HEK293 (cell line): ENCODE measurements at regions not wholly inside any gene's neighbourhood (a gene's known extent, or its start where the extent isn't known, plus 50 kb on each side); places are given as distances from the start of the nearest gene placed in this dataset.

Experiments used
- CTCF ChIA-PET: fragments of 350-600 bp; formaldehyde crosslinking; extraction: SDS; loops from one replicate; lab custom pipeline; 2021; ENCODE audit warnings: antibody characterized with exemption; lab: Yijun Ruan, JAX
- POLR2A ChIA-PET: fragments of 300-600 bp; formaldehyde crosslinking; extraction: SDS; loops from one replicate; lab custom pipeline; 2020; ENCODE audit warnings: antibody characterized with exemption, inconsistent platforms; lab: Yijun Ruan, JAX
- H3K27ac ChIP-seq: fragments of 200-500 bp; sonication (Bioruptor generic); 2 replicates; pipeline ENCODE4 v1.5.1; 2014; ENCODE audit warnings: low read depth, low read length, control low read depth, inconsistent platforms; ENCODE audit errors: extremely low read depth
- H3K36me3 ChIP-seq, 2 experiments: fragments of 200-500 bp in 1 of 2; sonication (Bioruptor generic) in 1 of 2; 1 replicate in 1 of 2; 2 replicates in 1 of 2; pipeline ENCODE4 v1.5.1; 2014 to 2017; ENCODE audit warnings: inconsistent platforms in 2 of 2, low read length in 2 of 2; ENCODE audit not compliant: control insufficient read depth in 2 of 2, insufficient read depth in 1 of 2
- H3K4me1 ChIP-seq: fragments of 200-500 bp; sonication (Bioruptor generic); 2 replicates; pipeline ENCODE4 v1.5.1; 2014; ENCODE audit warnings: mild to moderate bottlenecking, low read length, inconsistent platforms; ENCODE audit not compliant: control insufficient read depth, insufficient read depth
- H3K4me3 ChIP-seq: 2 replicates; pipeline ENCODE4 v1.5.1; 2011; ENCODE audit warnings: low read depth, mild to moderate bottlenecking, control low read depth, low read length, moderate library complexity
- H3K9me3 ChIP-seq: fragments of 200-500 bp; sonication (Bioruptor generic); 2 replicates; pipeline ENCODE4 v1.5.1; 2014; ENCODE audit warnings: low read depth, low read length, inconsistent platforms; ENCODE audit not compliant: control insufficient read depth, insufficient read depth
- EGR2 ChIP-seq: fragments of 450-650 bp; formaldehyde crosslinking; IDR thresholded peaks from 2 replicates; pipeline ENCODE4 v1.5.1; 2016; ENCODE audit warnings: low read depth, missing biosample characterization, missing genetic modification characterization
- HOXA7 ChIP-seq: sonication (generic); formaldehyde crosslinking; IDR thresholded peaks from 2 replicates; pipeline ENCODE4 v1.8.1; 2022; ENCODE audit warnings: missing genetic modification reagents, borderline replicate concordance
- KLF7 ChIP-seq: fragments of 450-650 bp; formaldehyde crosslinking; IDR thresholded peaks from 2 replicates; pipeline ENCODE4 v1.5.1; 2016; ENCODE audit warnings: missing biosample characterization, missing genetic modification characterization, borderline replicate concordance
- RBAK ChIP-seq: fragments of 450-650 bp; formaldehyde crosslinking; IDR thresholded peaks from 2 replicates; pipeline ENCODE4 v1.5.1; 2016; ENCODE audit warnings: missing biosample characterization, missing genetic modification characterization
- SCRT2 ChIP-seq: fragments of 450-650 bp; formaldehyde crosslinking; IDR thresholded peaks from 2 replicates; pipeline ENCODE4 v1.5.1; 2016; ENCODE audit warnings: missing biosample characterization, missing genetic modification characterization
- ZBTB11 ChIP-seq: fragments of 450-650 bp; formaldehyde crosslinking; conservative IDR thresholded peaks from 2 replicates; pipeline ENCODE4 v1.5.1; 2016; ENCODE audit warnings: low read depth, missing biosample characterization, missing genetic modification characterization
- ZBTB6 ChIP-seq: fragments of 450-650 bp; formaldehyde crosslinking; IDR thresholded peaks from 2 replicates; pipeline ENCODE4 v1.5.1; 2017; ENCODE audit warnings: missing biosample characterization, missing genetic modification characterization
- ZBTB7A ChIP-seq: fragments of 450-650 bp; formaldehyde crosslinking; IDR thresholded peaks from 2 replicates; pipeline ENCODE4 v1.5.1; 2016; ENCODE audit warnings: low read depth, missing biosample characterization, missing genetic modification characterization
- ZIC2 ChIP-seq: fragments of 450-650 bp; formaldehyde crosslinking; IDR thresholded peaks from 2 replicates; pipeline ENCODE4 v1.5.1; 2016; ENCODE audit warnings: missing biosample characterization, missing genetic modification characterization
- ZNF184 ChIP-seq: fragments of 450-650 bp; IDR thresholded peaks from 2 replicates; pipeline ENCODE4 v1.5.1; 2018; ENCODE audit warnings: missing biosample characterization, mild to moderate bottlenecking, missing genetic modification characterization
- ZNF23 ChIP-seq: fragments of 450-650 bp; formaldehyde crosslinking; IDR thresholded peaks from 2 replicates; pipeline ENCODE4 v1.5.1; 2016; ENCODE audit warnings: missing biosample characterization, missing genetic modification characterization, borderline replicate concordance
- ZNF24 ChIP-seq: fragments of 450-650 bp; formaldehyde crosslinking; IDR thresholded peaks from 2 replicates; pipeline ENCODE4 v1.5.1; 2016; ENCODE audit warnings: missing biosample characterization, missing genetic modification characterization
- ZNF311 ChIP-seq: fragments of 450-650 bp; formaldehyde crosslinking; IDR thresholded peaks from 2 replicates; pipeline ENCODE4 v1.5.1; 2017; ENCODE audit warnings: missing biosample characterization, missing genetic modification characterization, borderline replicate concordance
- ZNF362 ChIP-seq: fragments of 450-650 bp; formaldehyde crosslinking; IDR thresholded peaks from 2 replicates; pipeline ENCODE4 v1.5.1; 2016; ENCODE audit warnings: missing biosample characterization, missing genetic modification characterization
- ZNF426 ChIP-seq: fragments of 450-650 bp; formaldehyde crosslinking; IDR thresholded peaks from 2 replicates; pipeline ENCODE4 v1.5.1; 2017; ENCODE audit warnings: missing biosample characterization, missing genetic modification characterization, mild to moderate bottlenecking, inconsistent platforms, moderate library complexity
- ZNF48 ChIP-seq: fragments of 450-650 bp; formaldehyde crosslinking; IDR thresholded peaks from 2 replicates; pipeline ENCODE4 v1.5.1; 2016; ENCODE audit warnings: missing biosample characterization, missing genetic modification characterization
- ZNF510 ChIP-seq: fragments of 450-650 bp; formaldehyde crosslinking; IDR thresholded peaks from 2 replicates; pipeline ENCODE4 v1.5.1; 2018; ENCODE audit warnings: mild to moderate bottlenecking, missing genetic modification characterization, missing biosample characterization; ENCODE audit not compliant: insufficient replicate concordance
- ZNF529 ChIP-seq: fragments of 450-650 bp; formaldehyde crosslinking; IDR thresholded peaks from 2 replicates; pipeline ENCODE4 v1.5.1; 2017; ENCODE audit warnings: missing genetic modification characterization, missing biosample characterization; ENCODE audit not compliant: insufficient replicate concordance
- ZNF571 ChIP-seq: fragments of 450-650 bp; formaldehyde crosslinking; IDR thresholded peaks from 2 replicates; pipeline ENCODE4 v1.5.0; 2017; ENCODE audit warnings: missing biosample characterization, missing genetic modification characterization
- ZNF610 ChIP-seq: fragments of 450-650 bp; formaldehyde crosslinking; IDR thresholded peaks from 2 replicates; pipeline ENCODE4 v1.5.1; 2016; ENCODE audit warnings: missing biosample characterization, missing genetic modification characterization, borderline replicate concordance
- ZNF623 ChIP-seq: fragments of 450-650 bp; formaldehyde crosslinking; IDR thresholded peaks from 2 replicates; pipeline ENCODE4 v1.5.1; 2016; ENCODE audit warnings: missing biosample characterization, missing genetic modification characterization
- ZNF629 ChIP-seq: fragments of 450-650 bp; formaldehyde crosslinking; IDR thresholded peaks from 2 replicates; pipeline ENCODE4 v1.5.1; 2017; ENCODE audit warnings: missing biosample characterization, missing genetic modification characterization
- ZNF639 ChIP-seq: fragments of 450-650 bp; formaldehyde crosslinking; IDR thresholded peaks from 2 replicates; pipeline ENCODE4 v1.5.1; 2016; ENCODE audit warnings: missing biosample characterization, missing genetic modification characterization
- ZNF701 ChIP-seq: fragments of 450-650 bp; formaldehyde crosslinking; IDR thresholded peaks from 2 replicates; pipeline ENCODE4 v1.5.1; 2016; ENCODE audit warnings: missing biosample characterization, missing genetic modification characterization
- ZNF785 ChIP-seq: fragments of 450-650 bp; formaldehyde crosslinking; IDR thresholded peaks from 2 replicates; pipeline ENCODE4 v1.5.1; 2016; ENCODE audit warnings: missing biosample characterization, missing genetic modification characterization
- ZSCAN16 ChIP-seq: fragments of 450-650 bp; formaldehyde crosslinking; IDR thresholded peaks from 2 replicates; pipeline ENCODE4 v1.5.1; 2016; ENCODE audit warnings: missing biosample characterization, missing genetic modification characterization
- ZSCAN23 ChIP-seq: fragments of 450-650 bp; formaldehyde crosslinking; IDR thresholded peaks from 2 replicates; pipeline ENCODE4 v1.5.1; 2016; ENCODE audit warnings: missing biosample characterization, missing genetic modification characterization

- TF ChIP-seq RBAK (tag by site-specific recombination) (no peak), ZNF48 (no peak), ZNF629 (tag by site-specific recombination) (no peak), ZNF785 (no peak), ZNF701 (tag by site-specific recombination) (no peak), ZNF24 (tag by site-specific recombination) (no peak), ZSCAN16 (tag by site-specific recombination) (no peak), ZNF623 (tag by site-specific recombination) (no peak), ZIC2 (tag by site-specific recombination) (no peak), ZNF529 (tag by site-specific recombination) (no peak), ZNF510 (tag by site-specific recombination) (no peak), ZBTB7A (no peak), ZNF311 (tag by site-specific recombination) (no peak), HOXA7 (CRISPR knock-in tag) (no peak), ZNF610 (no peak), ZBTB11 (tag by site-specific recombination) (no peak), ZNF362 (tag by site-specific recombination) (no peak)
- no peak overlapping the region for H3K4me3 ChIP-seq
- ChIA-PET POLR2A (no interaction called here), CTCF (no interaction called here)
- H3K4me1 ChIP-seq = peaks cover 2% of the 10 kb centered on the region
- H3K27ac ChIP-seq = no peak overlapping the region
- no peaks in the 10 kb centered on the region for H3K9me3 ChIP-seq
- no peaks in the 10 kb centered on the region for H3K36me3 ChIP-seq
Measured at GRCh38 chr13:109883181-109884180, 97.1 kb upstream of the IRS2 start.

- H3K36me3 ChIP-seq = no peaks in the 10 kb centered on the region
- CTCF ChIA-PET = no interaction called here
- no peak overlapping the region for H3K4me3 ChIP-seq
- peaks cover 2% of the 10 kb centered on the region for H3K4me1 ChIP-seq
- H3K9me3 ChIP-seq = no peaks in the 10 kb centered on the region
- no peak overlapping the region for H3K27ac ChIP-seq
- POLR2A ChIA-PET = no interaction called here
- TF ChIP-seq EGR2 (tag by site-specific recombination) = no peak
- TF ChIP-seq SCRT2 (tag by site-specific recombination) = no peak
- no peak for TF ChIP-seq ZNF701 (tag by site-specific recombination)
- no peak for TF ChIP-seq ZNF639 (tag by site-specific recombination)
- no peak for TF ChIP-seq ZNF184 (tag by site-specific recombination)
- TF ChIP-seq KLF7 (tag by site-specific recombination) = no peak
- no peak for TF ChIP-seq ZSCAN23 (tag by site-specific recombination)
- no peak for TF ChIP-seq ZNF571 (tag by site-specific recombination)
- TF ChIP-seq ZNF426 (tag by site-specific recombination) = no peak
- TF ChIP-seq ZNF23 (tag by site-specific recombination) = no peak
- TF ChIP-seq ZBTB6 (tag by site-specific recombination) = no peak
Measured at GRCh38 chr13:109881961-109882558, 95.7 kb upstream of the IRS2 start.
